ENCODE measurements at regions not wholly inside any gene's neighbourhood (a gene's known extent, or its start where the extent isn't known, plus 50 kb on each side); places are given as distances from the start of the nearest gene placed in this dataset.
"Not testable (repeated sequence)": the region's sequence is repeated elsewhere in the genome, so short reads cannot be mapped to it uniquely, and the experiment has no call there.

GRCh38 chr2:107132746-107133145, 246.8 kb upstream of the ST6GAL2 start:
- H3K4me3 ChIP-seq (ENCODE audit: low read depth, low read length), result no peak overlapping the region
- DNase-seq (ENCODE audit: low read depth), result no peak

GRCh38 chr2:107133412-107133811, 247.4 kb upstream of the ST6GAL2 start:
- DNase-seq (ENCODE audit: low read depth), result no peak
- no peak for TF ChIP-seq CTCF (IDR thresholded peaks at IDR 0.05; ENCODE audit: insufficient read depth, low read depth, low read length, missing control alignments)
- no peak overlapping the region for H3K4me3 ChIP-seq (ENCODE audit: low read depth, low read length)

More at GRCh38 chr2:107132746-107133145, 246.8 kb upstream of the ST6GAL2 start:
- no peak for TF ChIP-seq CTCF (IDR thresholded peaks at IDR 0.05; ENCODE audit: insufficient read depth, low read depth, low read length, missing control alignments)

- no peak overlapping the region for H3K4me3 ChIP-seq (ENCODE audit: low read depth, low read length)
- TF ChIP-seq CTCF (IDR thresholded peaks at IDR 0.05; ENCODE audit: insufficient read depth, low read depth, low read length, missing control alignments), result no peak
- DNase-seq (ENCODE audit: low read depth), result no peak
Observed at GRCh38 chr2:107136733-107137132, 250.8 kb upstream of the ST6GAL2 start.

GRCh38 chr2:107137706-107138105, 251.7 kb upstream of the ST6GAL2 start:
- no peak for TF ChIP-seq CTCF (IDR thresholded peaks at IDR 0.05; ENCODE audit: insufficient read depth, low read depth, low read length, missing control alignments)
- H3K4me3 ChIP-seq (ENCODE audit: low read depth, low read length), result no peak overlapping the region
- no peak for DNase-seq (ENCODE audit: low read depth)

GRCh38 chr2:107146181-107146580, 260.2 kb upstream of the ST6GAL2 start:
- TF ChIP-seq CTCF (IDR thresholded peaks at IDR 0.05; ENCODE audit: insufficient read depth, low read depth, low read length, missing control alignments), result no peak
- no peak for DNase-seq (ENCODE audit: low read depth)
- H3K4me3 ChIP-seq (ENCODE audit: low read depth, low read length), result no peak overlapping the region

GRCh38 chr2:107146645-107147044, 260.7 kb upstream of the ST6GAL2 start:
- not testable (repeated sequence) for H3K4me3 ChIP-seq (ENCODE audit: low read depth, low read length); DNase-seq (ENCODE audit: low read depth)

- DNase-seq (ENCODE audit: low read depth), result no peak
- H3K4me3 ChIP-seq (ENCODE audit: low read depth, low read length), result no peak overlapping the region
- TF ChIP-seq CTCF (IDR thresholded peaks at IDR 0.05; ENCODE audit: insufficient read depth, low read depth, low read length, missing control alignments), result no peak
Observed at GRCh38 chr2:107148055-107148454, 262.1 kb upstream of the ST6GAL2 start.

Data from GM12865 (cell line).